A549 (cell line): ENCODE measurements at regions not wholly inside any gene's neighbourhood (a gene's known extent, or its start where the extent isn't known, plus 50 kb on each side); places are given as distances from the start of the nearest gene placed in this dataset.

ENCODE experiments used
- CHD2 ChIP-seq: fragments of 150-350 bp; IDR thresholded peaks from 2 replicates; pipeline ENCODE4 v1.6.1; 2014; ENCODE audit warnings: low read length; ENCODE audit not compliant: partially characterized antibody
- CTCF ChIP-seq: fragments of >200 bp; sonication (Bioruptor Twin); formaldehyde crosslinking; IDR thresholded peaks from 3 replicates; pipeline ENCODE4 v1.5.1; 2016
- HDAC2 ChIP-seq: fragments of 200-600 bp; sonication (generic); IDR thresholded peaks from 2 replicates; pipeline ENCODE4 v1.6.1; 2016
- KDM1A ChIP-seq: fragments of 200-600 bp; sonication (generic); IDR thresholded peaks from 2 replicates; pipeline ENCODE4 v1.6.1; 2016; ENCODE audit warnings: low read depth, mild to moderate bottlenecking
- MAX ChIP-seq: IDR thresholded peaks from 2 replicates; pipeline ENCODE4 v1.6.1; 2012
- NFE2L2 ChIP-seq: fragments of 150-350 bp; conservative IDR thresholded peaks from 2 replicates; pipeline ENCODE4 v1.6.1; 2014; ENCODE audit warnings: low read length
- NPAS2 ChIP-seq: fragments of 250-450 bp; sonication (Bioruptor Pico); IDR thresholded peaks from 2 replicates; pipeline ENCODE4 v1.8.0; 2022; ENCODE audit warnings: mild to moderate bottlenecking, moderate library complexity, borderline replicate concordance
- POLR2A ChIP-seq: IDR thresholded peaks from 2 replicates; pipeline ENCODE4 v1.6.1; 2012; ENCODE audit warnings: mild to moderate bottlenecking, low read length
- POLR2AphosphoS2 ChIP-seq: conservative IDR thresholded peaks from 2 replicates; pipeline ENCODE4 v1.6.1; 2012; ENCODE audit warnings: low read length, improper control_type of control experiment, inconsistent platforms
- RFX5 ChIP-seq: fragments of 450-650 bp; IDR thresholded peaks from 2 replicates; pipeline ENCODE4 v1.7.1; 2014; ENCODE audit warnings: antibody characterized with exemption, mild to moderate bottlenecking, moderate library complexity

- no peak for TF ChIP-seq CTCF
- TF ChIP-seq RFX5 = no peak
- no peak for TF ChIP-seq POLR2AphosphoS2
- TF ChIP-seq NPAS2 = no peak
- TF ChIP-seq CHD2 = no peak
- TF ChIP-seq KDM1A = no peak
- TF ChIP-seq MAX = no peak
- no peak for TF ChIP-seq POLR2A
- TF ChIP-seq HDAC2 = no peak
- no peak for TF ChIP-seq NFE2L2
These were observed 161.0 kb downstream of the CPXCR1 start for GRCh38 chrX:88908056-88908455.
